Fibroblast of gingiva (primary cell): ENCODE measurements at regions not wholly inside any gene's neighbourhood (a gene's known extent, or its start where the extent isn't known, plus 50 kb on each side); places are given as distances from the start of the nearest gene placed in this dataset.

Experiments
- DNase-seq: peaks from one replicate; pipeline ENCODE4 v3.0.0-alpha.2; 2011; ENCODE audit warnings: low read depth

DNA sequence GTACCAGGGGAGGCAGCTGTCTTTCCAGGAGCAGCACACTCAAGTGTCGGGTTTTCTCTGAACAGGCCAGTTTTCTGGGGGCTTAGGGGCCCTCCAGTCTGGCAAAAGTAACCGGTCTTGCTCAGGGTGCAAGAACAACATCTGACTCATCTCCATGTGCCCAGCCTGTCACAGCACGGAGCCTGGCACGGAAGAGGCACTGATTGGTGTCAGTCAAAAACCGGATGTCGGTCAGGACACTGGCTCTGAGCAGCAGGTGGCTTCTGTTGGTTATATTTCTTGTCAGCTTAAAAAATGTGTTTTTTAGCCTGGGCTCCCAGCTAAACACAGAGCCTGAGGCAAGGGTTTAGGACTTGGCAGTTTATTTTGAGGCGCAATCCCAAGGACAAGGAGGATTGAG is 139.9 kb downstream of the FBLN2 start:
- DNase-seq, result no peak

DNA sequence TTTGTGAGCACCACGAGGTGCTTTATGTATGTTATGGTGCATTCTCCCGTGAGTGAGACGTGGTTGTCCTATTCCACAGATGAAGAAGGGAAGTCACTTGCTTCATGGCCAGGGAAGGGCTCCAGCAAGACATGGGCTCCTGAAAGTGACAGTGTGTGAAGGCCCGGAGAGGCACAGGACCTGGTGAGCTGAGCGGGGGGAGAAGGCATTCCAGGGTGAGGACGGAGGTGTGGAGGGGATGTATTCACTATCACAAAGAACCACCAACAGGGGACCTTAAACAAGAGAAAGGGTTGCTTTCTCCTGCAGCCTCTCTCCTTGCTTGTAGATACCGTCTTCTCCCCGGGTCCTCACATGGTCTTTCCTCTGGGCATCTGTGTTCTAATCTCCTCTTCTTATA is 139.1 kb downstream of the FBLN2 start:
- DNase-seq, result no peak
